Uterus (tissue), 3 donors: ENCODE measurements at regions not wholly inside any gene's neighbourhood (a gene's known extent, or its start where the extent isn't known, plus 50 kb on each side); places are given as distances from the start of the nearest gene placed in this dataset.

ENCODE experiments used
- DNase-seq, 2 donors: peaks; one replicate each; pipeline ENCODE4 v3.0.0-alpha.2; 2019 to 2020
- H3K27ac ChIP-seq, 2 donors: fragments of 200-600 bp; sonication (generic); 1 replicate in 1 of 2; 2 replicates in 1 of 2; pipeline ENCODE4 v1.5.1; 2016 to 2018
- H3K27me3 ChIP-seq, 2 donors: fragments of 200-600 bp; sonication (generic); one replicate each; pipeline ENCODE4 v1.5.1; 2018 to 2019; ENCODE audit warnings: control low read depth in 1 of 2
- H3K36me3 ChIP-seq, 2 donors: fragments of 200-600 bp; sonication (generic); one replicate each; pipeline ENCODE4 v1.5.1; 2019; ENCODE audit warnings: control low read depth in 1 of 2
- H3K4me1 ChIP-seq, 2 donors: fragments of 200-600 bp; sonication (generic); one replicate each; pipeline ENCODE4 v1.5.1; 2018 to 2019; ENCODE audit warnings: control low read depth in 1 of 2
- H3K4me3 ChIP-seq, 2 donors: fragments of 200-600 bp; sonication (generic); 1 replicate in 1 of 2; 2 replicates in 1 of 2; pipeline ENCODE4 v1.5.1; 2018 to 2019; ENCODE audit warnings: mild to moderate bottlenecking in 1 of 2
- H3K9me3 ChIP-seq, 2 donors: fragments of 200-600 bp; sonication (generic); one replicate each; pipeline ENCODE4 v1.5.1; 2019; ENCODE audit warnings: control low read depth in 1 of 2
- CTCF ChIP-seq, 4 experiments: fragments of 200-600 bp in 2 of 4; fragments of 450-650 bp in 2 of 4; sonication (generic) in 2 of 4; IDR thresholded peaks; one replicate each; pipeline ENCODE4 v1.5.1; 2016 to 2019; ENCODE audit warnings: antibody characterized with exemption in 4 of 4, mild to moderate bottlenecking in 2 of 4, moderate library complexity in 1 of 4
- POLR2A ChIP-seq, 2 donors: fragments of 450-650 bp; IDR thresholded peaks; one replicate each; pipeline ENCODE4 v1.6.1; 2016; ENCODE audit warnings: antibody characterized with exemption in 2 of 2, mild to moderate bottlenecking in 1 of 2, moderate library complexity in 1 of 2
- intact Hi-C: fragments of 100-400 bp; cut with DNase I; formaldehyde crosslinking; loops from one replicate; pipeline ENCODE4 v1.15.1; 2023; ENCODE audit warnings: low total_unique reads
- donor health status: DM: yes; HTN: yes; CAD: no.

DNA sequence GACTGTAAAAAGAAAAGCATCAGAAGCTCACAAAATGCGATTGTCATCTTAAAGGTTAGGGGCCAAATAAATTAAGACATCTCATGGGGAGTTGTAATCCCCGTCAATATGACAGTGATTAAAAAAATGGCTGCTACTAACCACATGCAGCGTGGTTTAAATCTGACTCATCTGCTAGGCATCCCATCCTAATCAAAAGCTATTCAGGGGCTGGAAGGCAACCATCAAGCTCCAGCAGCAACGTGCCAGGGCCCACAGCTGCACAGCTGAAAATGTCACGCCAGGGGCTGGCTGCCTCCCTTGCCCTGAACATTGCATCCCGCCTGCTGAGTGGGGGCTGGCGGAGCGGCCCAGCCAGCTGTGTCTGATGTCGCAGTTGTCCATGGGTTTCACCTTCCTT is 66.3 kb upstream of the FRMD4A start:
- Histone ChIP-seq H3K9me3 (no peaks in the 10 kb centered on the region), H3K27ac (no peak overlapping the region), H3K36me3 (no peaks in the 10 kb centered on the region), H3K27me3 (no peaks in the 10 kb centered on the region), H3K4me3 (no peak overlapping the region), H3K4me1 (no peaks in the 10 kb centered on the region)
- intact Hi-C loops: no loop called here
- peak; percentile 28 to 45 for DNase-seq
- TF ChIP-seq CTCF (IDR thresholded peaks at IDR 0.05) (no peak), POLR2A (IDR thresholded peaks at IDR 0.05) (no peak)

- no peak for TF ChIP-seq CTCF (IDR thresholded peaks at IDR 0.05)
- TF ChIP-seq POLR2A (IDR thresholded peaks at IDR 0.05): no peak
- no peaks in the 10 kb centered on the region for H3K27me3 ChIP-seq
- H3K4me3 ChIP-seq: no peak overlapping the region
- intact Hi-C loops: no loop called here
- no peak for DNase-seq
- H3K9me3 ChIP-seq: no peaks in the 10 kb centered on the region
- no peaks in the 10 kb centered on the region for H3K36me3 ChIP-seq
- no peaks in the 10 kb centered on the region for H3K4me1 ChIP-seq
- H3K27ac ChIP-seq: no peak overlapping the region
Measured at GRCh38 chr10:14396411-14397048, 65.8 kb upstream of the FRMD4A start.

DNA sequence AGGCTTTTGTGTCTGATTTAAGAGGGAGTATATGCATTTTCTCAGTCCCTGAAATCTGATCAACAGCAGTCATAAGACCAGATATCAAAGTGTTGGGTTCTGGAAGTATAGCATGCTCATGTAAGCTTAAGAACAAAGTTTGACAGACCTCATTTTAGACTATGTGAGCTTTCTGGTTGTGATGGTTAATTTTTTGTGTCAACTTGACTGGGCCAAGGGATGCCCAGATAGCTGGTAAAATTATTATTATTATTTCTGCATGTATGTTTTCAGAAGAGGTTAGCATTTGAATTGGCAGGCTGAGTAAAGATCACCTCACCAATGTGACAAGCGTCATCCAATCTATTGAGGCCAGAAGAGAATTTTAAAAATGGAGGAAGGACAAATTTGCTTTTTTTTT is 63.5 kb upstream of the FRMD4A start:
- TF ChIP-seq POLR2A (IDR thresholded peaks at IDR 0.05): no peak
- no peak for TF ChIP-seq CTCF (IDR thresholded peaks at IDR 0.05)
- no peaks in the 10 kb centered on the region for H3K36me3 ChIP-seq
- H3K27ac ChIP-seq: no peak overlapping the region
- DNase-seq: no peak
- H3K4me1 ChIP-seq: no peaks in the 10 kb centered on the region
- intact Hi-C loops: no loop called here
- no peaks in the 10 kb centered on the region for H3K9me3 ChIP-seq
- H3K4me3 ChIP-seq: no peak overlapping the region
- H3K27me3 ChIP-seq: no peaks in the 10 kb centered on the region

DNA sequence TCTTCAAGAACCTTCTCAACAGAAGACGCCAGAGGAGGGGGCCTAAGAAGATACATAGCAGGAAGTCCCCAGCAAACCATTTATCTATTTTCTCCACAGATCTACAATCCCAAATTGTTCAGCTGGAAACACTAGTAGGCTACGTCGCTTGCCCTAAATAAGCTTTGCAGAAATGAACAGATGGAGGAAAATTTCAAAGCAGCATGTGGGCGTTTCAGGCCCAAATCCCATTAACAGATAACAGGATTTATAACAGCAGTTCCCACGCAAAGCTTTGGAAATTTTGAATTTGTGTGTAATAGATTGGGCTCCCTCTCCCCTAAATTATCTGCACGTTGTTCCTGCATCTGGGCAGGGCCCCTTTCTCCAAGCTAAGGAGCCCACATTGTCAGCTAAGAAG is 60.6 kb upstream of the FRMD4A start:
- no peak for DNase-seq
- Histone ChIP-seq H3K27me3 (no peaks in the 10 kb centered on the region), H3K4me1 (no peaks in the 10 kb centered on the region), H3K27ac (no peak overlapping the region), H3K36me3 (no peaks in the 10 kb centered on the region), H3K9me3 (no peaks in the 10 kb centered on the region), H3K4me3 (no peak overlapping the region)
- TF ChIP-seq CTCF (IDR thresholded peaks at IDR 0.05) (no peak), POLR2A (IDR thresholded peaks at IDR 0.05) (no peak)
- intact Hi-C loops: no loop called here

DNA sequence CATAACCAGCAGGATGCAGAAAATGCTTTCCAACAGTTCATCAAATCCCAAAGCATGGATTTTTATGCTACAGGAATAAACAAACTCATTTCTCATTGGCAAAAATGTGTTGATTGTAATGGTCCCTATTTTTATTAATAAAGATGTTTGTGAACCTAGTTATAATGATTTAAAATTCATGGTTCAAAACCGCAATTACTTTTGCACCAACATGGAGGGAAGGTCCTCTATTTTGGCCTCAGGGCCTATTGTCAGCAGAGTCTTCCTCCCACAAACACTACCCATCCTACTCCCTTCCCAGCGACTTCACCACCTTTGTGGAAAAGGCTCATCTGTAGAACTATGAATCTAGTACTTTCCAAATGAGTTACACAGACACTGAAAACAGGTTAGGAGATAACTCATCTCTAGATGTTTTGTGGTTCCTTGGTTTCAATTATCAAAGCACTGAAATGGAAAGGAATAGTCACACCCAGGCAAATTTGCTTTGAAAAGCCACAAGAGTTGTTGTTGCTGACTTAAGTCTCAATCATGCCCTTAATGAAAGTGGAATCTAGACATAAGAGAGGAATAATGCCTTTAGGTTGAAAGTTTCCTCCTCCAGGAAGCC is 59.4 kb upstream of the FRMD4A start:
- no peak for TF ChIP-seq CTCF (IDR thresholded peaks at IDR 0.05)
- H3K4me3 ChIP-seq: no peak overlapping the region
- no peaks in the 10 kb centered on the region for H3K36me3 ChIP-seq
- no peaks in the 10 kb centered on the region for H3K4me1 ChIP-seq
- H3K27me3 ChIP-seq: no peaks in the 10 kb centered on the region
- intact Hi-C loops: no loop called here
- H3K9me3 ChIP-seq: no peaks in the 10 kb centered on the region
- no peak overlapping the region for H3K27ac ChIP-seq
- DNase-seq: no peak
